Lower leg skin (tissue), 3 donors: ENCODE measurements at regions not wholly inside any gene's neighbourhood (a gene's known extent, or its start where the extent isn't known, plus 50 kb on each side); places are given as distances from the start of the nearest gene placed in this dataset.

ENCODE experiments used
- CTCF ChIP-seq, 3 donors: fragments of 450-650 bp; IDR thresholded peaks; one replicate each; pipeline ENCODE4 v1.5.1; 2016; ENCODE audit warnings: antibody characterized with exemption in 3 of 3, mild to moderate bottlenecking in 3 of 3, moderate library complexity in 2 of 3
- POLR2A ChIP-seq, 2 donors: fragments of 450-650 bp; IDR thresholded peaks; one replicate each; pipeline ENCODE4 v1.6.1; 2016 to 2017; ENCODE audit warnings: antibody characterized with exemption in 2 of 2, mild to moderate bottlenecking in 1 of 2, moderate library complexity in 1 of 2

DNA sequence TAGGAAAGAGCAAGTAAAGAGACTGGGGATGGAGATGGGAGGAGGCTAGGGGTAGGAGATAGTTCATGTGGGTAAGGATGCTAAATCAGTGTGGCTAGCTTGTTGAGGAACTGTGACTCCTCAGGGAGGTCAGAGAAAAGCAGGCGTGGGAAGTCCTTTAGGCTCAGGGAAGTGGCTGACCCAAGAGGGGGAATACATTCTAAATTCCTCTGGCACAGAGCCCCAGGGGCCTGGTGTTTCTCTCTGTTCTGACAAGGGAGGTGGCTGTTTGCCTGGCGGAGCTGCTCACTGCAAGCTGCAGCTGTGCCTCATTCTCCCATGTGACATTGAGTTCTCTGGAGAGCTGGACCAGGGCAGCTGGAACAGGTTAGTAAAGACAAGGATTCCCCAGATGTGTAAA lies 152.2 kb upstream of the SLC38A2 start:
- TF ChIP-seq CTCF (IDR thresholded peaks at IDR 0.05) (no peak), POLR2A (IDR thresholded peaks at IDR 0.05) (no peak)
